ENCODE measurements at regions not wholly inside any gene's neighbourhood (a gene's known extent, or its start where the extent isn't known, plus 50 kb on each side); places are given as distances from the start of the nearest gene placed in this dataset.

DNA sequence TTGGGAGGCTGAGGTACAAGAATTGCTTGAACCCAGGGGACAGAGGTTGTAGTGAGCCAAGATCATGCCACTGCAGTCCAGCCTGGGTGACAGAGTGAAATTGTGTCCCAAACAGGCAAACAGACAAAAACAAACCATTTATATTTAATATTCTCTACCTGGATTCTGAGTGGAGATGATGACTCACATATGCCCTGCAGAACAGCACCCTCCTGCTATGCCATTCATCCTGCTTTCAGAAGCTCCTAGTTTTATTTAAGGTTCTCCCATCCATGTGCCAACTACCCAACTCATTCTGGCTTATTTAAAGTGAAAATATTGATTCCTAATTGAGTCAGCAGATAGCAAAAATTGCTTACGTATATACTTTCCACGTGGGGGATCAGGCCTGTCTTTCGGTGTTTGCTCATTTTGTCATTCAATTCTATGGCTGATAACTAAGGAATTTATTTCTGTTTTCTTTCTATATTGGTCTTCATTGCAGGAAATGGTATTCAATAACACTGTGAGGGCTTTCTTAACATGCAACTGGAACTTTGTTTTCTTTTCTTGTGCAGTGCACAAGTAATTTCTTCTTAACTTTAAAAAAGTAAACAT lies 459.1 kb upstream of the JAG1 start:
- DNase-seq (ENCODE audit: low spot score): no peak
- intact Hi-C loops (cut with DNase I): no loop called here

- intact Hi-C loops (cut with DNase I): no loop called here
- no peak for DNase-seq (ENCODE audit: low spot score)
These were observed 462.9 kb upstream of the JAG1 start for GRCh38 chr20:11136691-11137090.

DNA sequence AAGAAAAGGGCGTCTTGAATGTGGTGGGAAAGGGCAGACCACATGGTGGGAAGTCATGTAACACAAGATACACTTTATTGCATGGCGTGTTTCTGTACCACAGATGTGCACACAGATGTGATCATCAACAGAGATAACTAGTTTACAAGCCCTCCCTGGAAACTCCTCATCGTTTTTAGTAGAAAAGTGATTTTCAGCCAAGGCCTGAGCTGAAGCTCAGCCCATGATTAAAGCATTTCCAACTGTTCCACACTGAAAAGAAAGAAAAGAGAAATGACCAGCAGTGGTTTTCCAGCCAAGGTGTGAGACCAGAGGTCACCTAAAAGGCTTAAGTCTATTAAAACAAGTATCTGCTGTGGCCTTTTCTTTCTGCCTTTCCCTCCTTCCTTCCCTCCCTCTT lies 463.9 kb upstream of the JAG1 start:
- no peak for DNase-seq (ENCODE audit: low spot score)
- intact Hi-C loops (cut with DNase I): no loop called here

DNA sequence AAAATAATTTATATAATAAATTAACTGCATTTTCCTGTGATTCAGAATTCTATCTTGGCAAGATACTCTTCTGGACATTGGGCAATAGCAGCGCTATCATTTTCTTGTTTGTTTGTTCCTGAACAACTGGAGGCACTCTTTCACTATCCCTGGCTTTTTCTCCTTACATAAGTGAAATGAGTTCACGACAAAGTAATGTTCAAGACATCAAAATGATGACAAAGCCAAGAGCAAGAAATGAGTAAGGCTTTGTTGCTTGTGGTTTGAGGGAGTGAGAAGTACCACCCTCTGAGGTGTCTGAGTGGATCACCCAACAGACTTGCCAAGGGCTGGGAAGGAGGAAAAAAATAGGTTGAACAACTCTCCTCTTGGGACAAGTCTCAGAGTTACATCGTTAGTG lies 466.6 kb upstream of the JAG1 start:
- no peak for DNase-seq (ENCODE audit: low spot score)

GRCh38 chr20:11143481-11143880 lies 469.7 kb upstream of the JAG1 start:
- intact Hi-C loops (cut with DNase I): no loop called here
- no peak for DNase-seq (ENCODE audit: low spot score)

More for the DNA sequence above, 466.6 kb upstream of the JAG1 start:
- intact Hi-C loops (cut with DNase I): no loop called here

DNA sequence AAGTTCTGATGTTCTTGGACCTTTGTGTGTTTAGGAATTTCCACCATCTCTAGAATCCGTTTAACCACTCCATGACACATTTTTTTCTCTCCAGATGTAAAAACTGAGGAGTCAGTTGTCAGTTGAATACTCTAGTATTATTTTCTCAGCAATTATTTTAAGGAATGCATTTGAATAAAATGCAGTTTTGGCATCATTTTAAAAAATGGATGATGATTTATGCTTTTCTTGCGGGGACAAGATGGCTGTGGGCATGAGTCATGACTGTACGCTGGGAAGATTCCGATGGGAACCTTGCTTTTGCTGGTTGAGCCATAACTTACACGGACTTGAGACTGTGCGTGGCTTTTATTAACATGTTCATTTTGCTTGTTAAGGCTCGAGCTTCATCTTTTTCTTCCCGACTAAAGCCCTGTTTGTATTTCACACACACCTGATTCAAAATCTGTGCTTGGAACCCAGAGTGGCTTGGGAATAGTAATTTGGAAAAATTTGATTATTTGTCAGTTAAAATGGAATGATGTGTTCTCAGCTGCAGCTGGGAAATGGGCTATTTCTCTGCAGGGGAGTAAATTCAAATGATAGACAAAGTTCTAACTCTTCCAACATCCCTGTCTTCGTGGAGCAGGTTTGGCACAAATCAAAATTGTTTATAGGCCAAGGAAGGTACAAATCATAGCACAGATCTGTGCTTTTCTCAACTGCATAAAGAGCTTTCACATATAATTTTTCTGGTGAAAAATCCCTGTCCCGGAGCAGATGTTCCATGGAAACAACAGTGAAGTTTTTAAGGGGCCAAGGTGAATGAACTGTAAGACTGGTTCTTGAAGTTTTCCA lies 470.5 kb upstream of the JAG1 start:
- DNase-seq (ENCODE audit: low spot score): no peak
- intact Hi-C loops (cut with DNase I): no loop called here

DNA sequence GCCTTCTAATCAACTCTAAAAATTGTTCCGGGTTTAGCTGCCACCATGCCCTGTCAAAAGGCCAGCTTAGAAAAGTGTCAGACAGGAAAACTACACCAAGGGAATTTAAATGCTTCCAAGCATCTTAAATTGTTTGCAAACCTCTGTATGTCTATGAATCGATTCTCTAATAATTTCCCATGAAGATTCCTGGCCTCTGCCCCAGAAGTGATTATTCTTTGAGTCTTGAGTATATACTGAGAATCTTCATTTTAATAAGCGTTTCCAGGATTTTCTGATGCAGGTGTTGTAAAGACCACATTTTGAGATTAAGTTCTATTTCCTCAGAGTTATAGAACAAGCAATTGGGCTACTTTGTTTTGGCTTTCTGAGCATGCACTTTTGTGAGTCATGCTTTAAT lies 471.8 kb upstream of the JAG1 start:
- intact Hi-C loops (cut with DNase I): no loop called here
- DNase-seq (ENCODE audit: low spot score): no peak

DNA sequence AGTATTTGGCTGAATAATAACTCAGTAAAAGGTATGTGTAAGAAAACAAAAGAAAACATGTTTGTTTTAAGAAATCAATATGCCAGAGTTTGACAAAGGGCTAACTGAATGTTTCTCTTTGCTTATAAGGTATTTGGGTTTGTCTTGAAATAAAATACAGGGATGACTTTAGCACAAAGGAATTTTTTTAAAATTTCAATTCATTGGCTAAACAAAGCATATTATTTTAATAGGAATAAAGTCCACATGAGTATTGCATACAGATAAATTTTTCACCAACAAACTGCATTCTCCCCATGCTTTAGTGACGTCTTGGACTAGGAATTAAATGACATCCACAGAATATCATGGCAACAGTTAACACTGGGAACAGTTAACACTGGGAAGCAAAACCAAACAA lies 480.0 kb upstream of the JAG1 start:
- intact Hi-C loops (cut with DNase I): no loop called here
- no peak for DNase-seq (ENCODE audit: low spot score)

- DNase-seq (ENCODE audit: low spot score): no peak
- intact Hi-C loops (cut with DNase I): loop anchor here (5.0 kb wide), 1 partner anchor 43 kb away; no protein-coding TSS in a partner anchor
These were observed 481.5 kb upstream of the JAG1 start for GRCh38 chr20:11155156-11155756.

DNA sequence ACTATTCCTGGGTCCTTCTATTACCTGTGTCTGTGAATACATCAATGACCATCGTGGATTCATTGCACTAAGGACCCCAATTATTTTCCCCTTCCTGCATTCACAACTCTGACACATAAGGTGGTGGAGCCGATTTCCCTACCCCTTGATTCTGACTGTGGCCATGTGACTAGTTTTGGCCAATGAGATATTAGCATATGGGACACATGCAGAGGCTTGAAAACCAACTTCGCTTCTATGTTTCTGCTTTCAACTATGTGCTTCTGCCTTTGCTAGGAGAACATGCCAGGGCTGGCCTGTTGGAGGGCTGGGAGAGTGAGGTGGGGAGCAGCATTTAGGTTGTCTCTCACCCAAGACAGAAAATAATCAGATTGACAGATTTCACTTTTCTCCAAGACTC lies 483.1 kb upstream of the JAG1 start:
- no peak for DNase-seq (ENCODE audit: low spot score)
- intact Hi-C loops (cut with DNase I): loop anchor here (5.0 kb wide), 1 partner anchor 45 kb away; no protein-coding TSS in a partner anchor

GRCh38 chr20:11158146-11158545 lies 484.3 kb upstream of the JAG1 start:
- no peak for DNase-seq (ENCODE audit: low spot score)
- intact Hi-C loops (cut with DNase I): loop anchor here (5.0 kb wide), 1 partner anchor 46 kb away; no protein-coding TSS in a partner anchor

GRCh38 chr20:11158589-11158988 lies 484.8 kb upstream of the JAG1 start:
- DNase-seq (ENCODE audit: low spot score): no peak
- intact Hi-C loops (cut with DNase I): loop anchor here (5.0 kb wide), 1 partner anchor 46 kb away; no protein-coding TSS in a partner anchor

DNA sequence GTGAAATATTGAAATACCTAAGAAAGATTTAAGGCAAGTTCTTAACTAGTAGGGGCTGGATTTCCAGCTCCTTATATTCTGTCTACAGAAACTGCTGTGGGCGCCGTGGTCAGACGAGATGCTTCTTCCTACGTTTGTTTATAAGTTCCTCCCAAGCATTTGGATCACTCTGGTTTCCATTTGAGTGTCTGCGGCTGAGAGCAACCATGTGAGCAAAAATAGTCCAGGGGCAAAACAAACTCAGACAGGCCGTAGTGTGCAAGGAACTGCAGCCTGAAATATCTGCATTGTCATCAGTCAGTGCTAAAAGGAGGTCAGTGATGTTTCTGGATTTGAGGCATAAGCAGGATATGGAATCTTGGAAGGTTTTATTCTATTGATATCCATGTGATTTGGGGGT lies 485.9 kb upstream of the JAG1 start:
- intact Hi-C loops (cut with DNase I): loop anchor here (5.0 kb wide), 1 partner anchor 47 kb away; no protein-coding TSS in a partner anchor

DNA sequence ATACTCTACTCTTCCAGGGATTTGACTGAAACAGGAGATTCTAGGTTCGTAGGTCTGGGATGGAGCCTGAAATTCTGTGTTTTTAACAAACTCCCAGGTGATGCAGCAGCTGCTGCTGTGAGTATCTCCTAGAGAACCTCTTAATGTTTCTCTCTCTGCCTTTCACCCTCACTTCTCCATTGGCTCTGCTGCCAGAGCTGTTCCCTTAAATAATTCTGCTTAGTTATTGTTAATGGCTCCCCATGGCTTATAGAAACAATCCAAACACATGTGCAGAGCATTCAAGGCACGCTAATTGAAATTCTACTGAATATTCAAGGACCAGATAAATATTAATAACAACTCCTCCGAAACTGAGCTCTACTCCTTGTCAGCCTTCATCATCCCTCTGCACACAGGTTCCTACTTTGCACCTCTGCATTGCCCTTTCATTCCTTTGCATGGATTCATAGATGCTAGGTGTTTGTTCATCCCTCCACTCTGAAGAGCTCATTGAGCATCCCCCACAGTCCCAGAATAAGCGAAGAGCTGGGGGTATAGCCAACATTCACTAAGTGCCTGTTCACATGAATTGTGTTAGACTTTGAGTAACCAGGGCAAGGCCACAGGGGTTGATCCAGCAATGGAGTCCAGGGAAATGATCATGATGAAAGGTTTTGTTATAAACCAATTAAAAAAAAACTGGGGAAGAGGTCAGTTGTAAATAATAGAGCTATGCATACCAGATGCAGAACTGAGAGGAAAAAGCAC lies 488.4 kb upstream of the JAG1 start:
- intact Hi-C loops (cut with DNase I): no loop called here
- DNase-seq (ENCODE audit: low spot score): no peak

More for the DNA sequence above, 485.9 kb upstream of the JAG1 start:
- DNase-seq (ENCODE audit: low spot score): no peak

- intact Hi-C loops (cut with DNase I): no loop called here
These were observed 492.0 kb upstream of the JAG1 start for GRCh38 chr20:11165789-11166188.

GRCh38 chr20:11166712-11167111 lies 492.9 kb upstream of the JAG1 start:
- intact Hi-C loops (cut with DNase I): no loop called here
- no peak for DNase-seq (ENCODE audit: low spot score)

More at GRCh38 chr20:11165789-11166188, 492.0 kb upstream of the JAG1 start:
- DNase-seq (ENCODE audit: low spot score): no peak

DNA sequence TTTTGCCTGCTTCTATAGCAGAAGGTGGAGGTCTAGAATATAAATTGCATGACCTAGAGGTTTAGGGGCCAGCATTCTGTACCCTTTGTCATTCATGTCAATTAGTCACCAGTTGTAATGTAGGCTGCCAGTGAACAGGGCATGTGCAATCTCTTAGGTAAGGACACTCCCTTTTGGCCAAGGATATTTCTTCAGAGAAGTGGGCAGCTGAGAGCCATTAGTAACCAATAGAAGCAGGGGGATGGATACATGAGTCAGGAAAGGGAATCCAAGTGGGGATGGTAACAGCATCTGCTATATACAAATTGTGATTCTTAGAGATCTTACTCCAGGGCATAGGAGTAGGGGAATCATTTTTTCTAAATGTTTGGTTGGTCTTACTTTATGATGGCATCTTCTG lies 494.2 kb upstream of the JAG1 start:
- intact Hi-C loops (cut with DNase I): no loop called here
- DNase-seq (ENCODE audit: low spot score): no peak

GRCh38 chr20:11170025-11170424 lies 496.2 kb upstream of the JAG1 start:
- intact Hi-C loops (cut with DNase I): no loop called here
- no peak for DNase-seq (ENCODE audit: low spot score)

GRCh38 chr20:11170565-11170964 lies 496.8 kb upstream of the JAG1 start:
- intact Hi-C loops (cut with DNase I): no loop called here

DNA sequence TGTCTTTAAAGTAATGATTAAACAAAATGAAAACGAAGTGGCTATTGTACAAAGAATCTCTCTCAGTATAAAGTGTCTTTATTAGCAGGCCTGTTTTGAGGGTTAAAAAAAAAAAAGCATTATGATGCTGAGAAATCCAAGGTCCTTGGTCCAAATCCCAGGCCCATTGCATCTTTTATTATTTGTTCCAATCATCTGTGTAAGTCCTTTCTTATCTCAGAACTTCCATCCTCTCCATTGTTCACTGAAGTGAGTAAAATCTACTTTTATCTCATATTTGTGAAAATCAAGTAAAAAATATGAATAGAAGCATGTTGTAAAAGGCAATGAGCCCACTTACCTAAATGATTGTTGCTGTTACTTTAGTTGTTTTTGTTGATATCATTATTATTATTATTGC lies 499.1 kb upstream of the JAG1 start:
- no peak for DNase-seq (ENCODE audit: low spot score)
- intact Hi-C loops (cut with DNase I): no loop called here

More at GRCh38 chr20:11170565-11170964, 496.8 kb upstream of the JAG1 start:
- DNase-seq (ENCODE audit: low spot score): no peak

Measured in cardiac septum (tissue), 1 donor.